GM21390 (cell line): ENCODE measurements at regions not wholly inside any gene's neighbourhood (a gene's known extent, or its start where the extent isn't known, plus 50 kb on each side); places are given as distances from the start of the nearest gene placed in this dataset.

Experiments
- ATAC-seq: cut with Tn5 transposase; IDR thresholded peaks from one replicate; pipeline ENCODE4 v1.9.1; 2021; ENCODE audit not compliant: unreplicated experiment

GRCh38 chr18:26703170-26703930 is 155.0 kb upstream of the KCTD1 start:
- ATAC-seq = no peak

DNA sequence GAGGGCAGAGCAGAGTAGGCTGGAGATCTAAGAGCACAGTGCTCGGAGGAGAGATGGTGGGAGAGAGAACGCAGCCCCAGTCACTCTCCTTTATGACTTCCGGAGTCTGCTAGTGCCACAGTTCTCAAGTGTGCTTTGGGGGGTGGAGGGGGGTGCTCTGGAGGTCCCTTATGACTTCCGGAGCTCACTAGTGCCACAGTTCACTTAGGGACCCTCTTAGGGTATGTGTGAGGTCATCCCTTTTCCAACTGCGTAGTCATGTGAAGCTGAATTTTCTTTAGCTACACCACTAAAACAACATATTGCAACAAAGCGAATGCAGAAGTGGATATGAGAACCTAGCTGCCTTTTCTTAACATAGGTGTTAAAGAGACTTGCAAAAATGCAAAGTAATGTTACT is 153.7 kb upstream of the KCTD1 start:
- ATAC-seq = no peak

DNA sequence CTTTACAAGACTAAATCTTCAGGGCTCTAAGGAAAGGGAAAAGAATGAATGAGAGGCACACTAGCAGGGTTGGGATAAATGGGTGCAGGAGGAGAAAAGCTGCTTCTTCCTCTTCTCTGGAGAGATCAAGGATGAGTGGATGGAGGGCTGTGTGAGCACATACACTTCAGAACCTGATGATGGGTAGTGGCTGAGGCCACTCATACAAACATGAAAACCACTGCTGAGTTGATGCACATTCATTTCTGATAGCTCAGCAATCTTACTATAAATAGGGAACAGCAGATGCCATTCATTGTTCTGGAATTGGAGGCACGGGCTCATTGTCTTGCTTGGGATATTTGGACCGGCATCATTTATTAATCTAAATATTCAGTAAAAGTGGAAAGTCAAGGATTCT is 152.4 kb upstream of the KCTD1 start:
- no peak for ATAC-seq

GRCh38 chr18:26700201-26700600 is 151.8 kb upstream of the KCTD1 start:
- no peak for ATAC-seq

DNA sequence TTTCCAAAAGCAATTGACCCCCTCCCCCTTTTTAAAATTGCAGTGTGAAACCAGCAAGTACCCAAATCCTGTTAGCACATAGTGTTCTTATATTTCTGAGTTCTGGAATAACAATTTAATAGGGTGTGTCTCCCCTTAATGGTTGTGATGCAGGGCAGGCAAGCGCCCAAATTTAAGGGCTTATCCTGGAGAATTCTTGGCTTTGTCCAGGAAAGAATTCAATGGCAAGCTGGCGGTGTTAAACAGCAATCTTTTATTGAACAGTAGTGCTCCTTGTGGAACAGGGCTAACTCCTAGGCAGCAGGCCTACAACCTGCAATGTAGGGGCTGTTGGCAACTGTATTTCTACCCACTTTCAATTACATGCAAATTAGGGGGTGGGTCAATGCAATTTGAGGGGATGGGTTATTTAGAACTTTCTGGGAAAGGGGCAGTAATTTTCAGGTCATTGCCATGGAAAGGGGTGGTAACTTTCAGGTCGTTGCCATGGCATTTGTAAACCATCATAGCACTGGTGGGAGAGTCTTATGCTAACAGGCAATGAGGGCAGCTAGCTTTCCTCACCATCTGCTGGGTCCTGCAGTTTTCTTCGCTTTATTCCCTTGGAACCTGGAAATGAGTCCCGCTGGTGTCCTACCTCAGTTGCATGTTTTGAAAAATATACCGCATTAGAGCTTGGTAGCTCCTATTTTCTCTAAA is 149.0 kb upstream of the KCTD1 start:
- ATAC-seq = no peak

- no peak for ATAC-seq
Observed at GRCh38 chr18:26696786-26697185, 148.4 kb upstream of the KCTD1 start.

DNA sequence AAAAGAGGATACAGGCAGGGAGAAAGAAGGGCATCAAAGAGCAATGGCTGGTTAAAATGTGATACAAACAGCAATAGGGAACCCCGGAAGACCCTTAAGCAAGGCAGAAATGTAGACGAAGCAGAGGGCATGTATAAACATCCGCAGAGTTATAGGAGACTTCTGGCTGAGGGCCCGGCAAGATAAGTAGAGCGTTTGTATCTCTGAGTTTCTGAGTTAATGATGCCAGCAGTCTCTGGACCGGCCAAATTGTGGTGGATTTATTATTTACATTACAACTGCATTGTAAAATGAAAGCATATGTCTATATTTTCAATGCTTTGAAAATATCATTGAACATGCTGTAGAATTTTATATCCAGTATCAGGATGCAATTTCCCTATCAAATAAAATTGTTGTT is 148.0 kb upstream of the KCTD1 start:
- no peak for ATAC-seq

DNA sequence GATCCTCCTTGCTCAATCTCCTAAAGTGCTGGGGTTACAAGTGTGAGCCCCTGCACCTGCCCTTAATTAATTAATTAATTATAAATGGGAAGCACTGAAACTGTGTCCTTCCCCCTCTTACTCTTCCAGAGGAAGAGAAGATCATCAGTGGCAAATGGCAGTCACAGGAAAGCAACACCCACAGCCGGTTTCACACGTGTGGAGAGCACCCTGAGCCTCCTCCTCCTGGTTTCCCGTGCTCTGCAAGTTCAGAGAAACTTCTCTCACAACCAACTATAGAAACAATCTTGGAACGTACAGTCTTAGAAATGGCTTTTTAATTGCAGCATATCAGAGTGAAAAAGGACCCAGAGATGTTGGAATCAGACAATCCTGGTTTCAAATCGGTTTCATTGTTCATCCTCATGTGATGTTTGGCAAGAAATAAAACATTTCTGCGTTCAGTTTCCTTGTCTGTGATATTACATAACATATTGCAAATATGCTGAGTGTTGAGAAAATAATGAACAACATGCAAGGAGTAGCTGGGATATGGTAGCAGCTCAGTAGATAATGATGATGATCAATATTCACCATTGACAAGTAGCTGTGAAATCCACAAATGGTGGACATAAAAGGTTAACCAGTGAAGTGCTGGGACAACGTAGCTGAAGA is 141.0 kb upstream of the KCTD1 start:
- no peak for ATAC-seq

GRCh38 chr18:26686532-26686931 is 138.2 kb upstream of the KCTD1 start:
- ATAC-seq = no peak

DNA sequence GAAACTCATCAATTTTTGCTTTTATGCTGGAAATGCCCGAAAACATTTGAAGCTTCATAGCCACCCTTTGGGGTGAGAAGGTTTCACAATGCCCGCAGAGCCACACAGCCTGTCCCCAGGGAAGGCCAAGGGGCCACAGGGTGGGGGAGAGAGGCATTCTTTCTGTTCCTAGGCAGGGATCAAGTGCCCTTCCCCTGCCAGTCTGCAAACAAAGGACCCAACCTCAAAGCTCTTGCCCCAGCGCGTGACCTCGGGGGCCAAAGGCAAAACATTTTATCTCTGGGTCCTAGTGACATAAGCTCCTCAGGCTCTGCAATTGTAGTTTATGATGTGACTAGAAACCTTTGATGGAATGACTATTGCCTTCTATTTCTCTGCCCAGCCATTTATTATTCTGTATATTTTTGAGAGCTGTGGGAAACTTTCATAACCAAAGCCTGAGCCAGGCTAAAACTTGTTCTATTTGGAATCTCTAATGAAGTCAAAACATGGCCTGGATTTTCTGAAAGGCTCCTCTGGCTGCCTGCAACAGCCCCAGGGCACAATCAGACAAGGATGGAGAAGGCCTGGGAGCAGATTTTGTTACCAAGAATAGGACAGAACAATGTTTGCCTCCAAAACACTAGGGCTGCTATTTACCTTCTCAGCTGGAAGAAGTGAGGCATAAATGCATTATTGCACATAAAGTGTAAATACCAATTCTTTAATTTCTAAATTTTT is 137.2 kb upstream of the KCTD1 start:
- ATAC-seq = no peak

DNA sequence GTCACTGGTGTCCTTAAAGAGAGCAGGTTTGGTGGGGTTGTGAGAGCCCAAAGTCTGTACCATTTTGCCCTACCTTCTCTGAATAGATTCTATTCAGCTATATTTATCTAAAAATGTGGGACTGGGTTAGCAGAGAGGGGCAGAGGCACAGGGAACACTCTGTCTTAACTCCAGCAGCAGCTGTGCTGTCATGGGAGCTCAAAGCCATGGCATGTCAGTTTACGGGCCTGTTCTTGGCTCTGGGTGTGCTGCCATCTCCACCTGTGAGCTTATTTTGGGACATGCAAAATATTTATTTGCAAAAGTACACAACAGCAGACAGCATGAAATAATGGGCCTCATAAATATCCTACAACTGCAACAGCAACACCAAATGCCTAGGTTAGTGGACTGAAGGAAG is 129.6 kb upstream of the KCTD1 start:
- no peak for ATAC-seq

DNA sequence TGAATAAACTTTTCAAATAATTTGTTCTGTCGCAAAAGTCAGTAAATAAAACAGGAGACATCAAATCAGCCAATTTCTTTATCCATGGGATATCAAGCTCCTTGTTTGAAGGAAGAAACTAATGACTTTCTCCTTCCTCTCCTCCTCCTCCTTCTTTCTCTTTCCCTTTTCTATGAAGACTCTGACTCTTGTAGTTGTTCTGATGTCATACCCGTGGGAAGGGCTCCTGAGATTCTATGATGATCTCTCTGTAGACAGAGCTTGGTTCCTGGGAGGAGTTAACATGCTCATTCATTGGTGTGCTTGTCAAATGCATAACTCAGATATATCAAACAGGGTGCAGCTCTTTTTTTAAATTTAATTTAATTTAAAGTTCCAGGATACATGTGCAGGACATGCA is 118.7 kb upstream of the KCTD1 start:
- no peak for ATAC-seq

DNA sequence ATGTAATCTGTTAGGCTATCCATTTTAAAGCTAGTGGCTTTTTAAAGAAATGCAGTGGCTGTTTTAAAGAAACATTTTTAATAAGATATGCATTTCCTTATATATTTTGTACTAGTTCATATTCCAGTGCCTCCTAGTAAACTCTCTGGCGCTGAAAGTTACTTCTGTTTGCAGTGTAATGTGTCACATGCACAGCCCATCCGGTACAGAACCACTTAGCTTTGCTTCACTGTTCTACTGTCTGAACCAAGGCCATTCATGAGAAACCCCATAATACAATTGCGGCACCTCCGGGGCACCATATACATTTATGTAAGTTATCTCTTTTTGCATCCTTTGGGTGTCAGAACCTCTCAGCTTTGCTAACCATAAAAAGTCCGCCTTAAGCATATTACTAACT is 114.6 kb upstream of the KCTD1 start:
- ATAC-seq = no peak

- ATAC-seq = no peak
Observed at GRCh38 chr18:26657631-26658581, 109.6 kb upstream of the KCTD1 start.

DNA sequence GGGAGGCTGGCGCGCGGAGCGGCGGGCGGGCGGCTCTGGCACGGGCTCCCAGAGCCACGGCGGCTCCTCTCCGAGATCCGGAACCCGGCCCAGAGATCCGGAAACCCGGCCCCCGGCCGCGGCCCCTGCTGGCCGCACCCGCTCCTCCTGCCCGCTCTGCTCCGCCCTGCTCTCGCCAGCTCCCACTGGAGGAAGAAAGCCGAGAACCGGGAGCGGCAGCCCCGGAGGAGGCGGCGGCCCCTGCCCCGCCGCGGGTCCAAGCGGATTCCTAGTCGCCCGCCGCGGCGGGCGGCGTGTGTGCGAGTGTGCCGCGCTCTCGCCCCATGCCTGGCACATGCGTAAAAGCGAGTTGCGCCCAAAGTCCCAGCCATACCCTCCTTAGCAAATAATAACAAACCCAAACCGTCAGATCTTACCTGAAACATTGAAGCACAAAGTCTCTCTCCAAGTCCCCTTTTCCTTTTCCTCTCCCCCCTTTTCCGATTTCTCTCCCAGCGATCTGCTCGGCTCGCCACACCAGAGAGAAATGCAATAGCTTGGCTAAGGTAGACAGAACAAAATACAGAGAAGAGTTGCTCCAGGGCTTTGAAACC is 108.7 kb upstream of the KCTD1 start:
- ATAC-seq = peak; percentile 74

DNA sequence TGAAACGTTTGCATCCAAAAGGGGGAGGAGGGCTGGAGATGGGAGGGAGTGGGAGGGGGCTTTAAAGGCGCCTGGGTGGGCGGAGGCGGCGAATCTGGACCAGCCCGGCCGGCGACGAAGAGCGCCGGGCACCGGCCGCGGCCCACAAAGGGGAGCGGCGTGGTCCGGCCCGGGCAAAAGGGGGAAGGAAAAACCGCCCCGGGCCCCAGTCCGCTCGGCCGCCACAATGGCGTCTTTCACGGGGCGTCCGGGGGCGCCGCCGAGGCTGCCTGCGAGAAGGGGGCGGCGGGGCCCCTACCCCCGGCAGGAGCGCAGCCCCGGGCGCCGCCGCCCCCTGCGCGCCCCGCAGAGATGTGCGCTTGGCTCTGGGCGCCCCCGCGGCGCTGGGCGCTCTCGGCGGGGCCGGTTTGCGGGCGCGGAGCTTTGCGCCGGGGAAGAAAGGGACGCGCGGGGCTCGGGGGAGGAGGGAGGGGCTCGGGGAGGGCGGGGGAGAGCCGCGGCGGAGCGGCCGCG is 108.1 kb upstream of the KCTD1 start:
- peak; percentile 36 for ATAC-seq

- ATAC-seq = no peak
Observed at GRCh38 chr18:26655525-26656430, 107.4 kb upstream of the KCTD1 start.

DNA sequence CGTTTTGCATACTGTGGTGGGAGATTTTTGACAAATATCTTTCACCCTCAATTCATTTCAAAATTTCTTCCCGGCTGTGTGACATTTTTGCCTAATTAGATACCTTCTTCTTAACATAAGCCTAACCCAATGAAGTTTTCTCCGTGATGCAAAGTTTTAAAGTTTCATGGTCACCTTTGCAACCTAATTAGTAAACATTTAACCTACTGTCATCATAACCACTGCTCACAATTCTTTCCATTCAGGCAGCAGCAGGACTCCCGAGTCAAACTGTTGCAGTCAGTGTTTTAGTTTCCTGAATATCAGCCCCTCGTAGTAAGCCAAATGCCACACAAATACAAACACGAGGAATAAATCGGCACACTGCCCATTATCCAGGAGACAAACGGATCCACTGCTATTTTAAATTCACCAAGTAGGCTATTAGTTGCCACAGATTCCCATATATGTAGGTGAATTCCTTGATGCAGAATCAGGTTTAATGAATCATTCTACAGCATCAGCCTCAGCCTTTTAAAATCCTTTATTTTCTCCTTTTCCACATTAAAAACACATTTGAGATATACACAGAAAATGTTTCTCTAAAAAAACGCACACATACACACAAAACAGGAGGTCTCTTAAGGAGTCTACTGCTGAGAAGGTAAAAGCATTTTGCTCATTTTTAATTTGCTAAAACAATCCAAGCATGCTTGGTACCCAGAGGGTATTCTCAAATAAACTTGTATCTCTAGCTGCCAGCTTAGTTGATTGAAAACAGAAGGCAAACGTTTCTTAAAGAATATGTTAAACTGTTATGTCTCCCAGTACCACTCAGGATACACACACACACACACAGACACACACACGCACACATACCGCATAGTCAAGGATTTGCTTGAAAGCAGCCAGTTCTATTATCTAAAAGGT is 106.5 kb upstream of the KCTD1 start:
- no peak for ATAC-seq
